HCT116 (cell line): ENCODE measurements at regions not wholly inside any gene's neighbourhood (a gene's known extent, or its start where the extent isn't known, plus 50 kb on each side); places are given as distances from the start of the nearest gene placed in this dataset.

Source experiments
- ATAC-seq: fragments of 200-7000 bp; cut with Tn5 transposase; 2 replicates; pipeline ENCODE4 v1.9.1; 2020; ENCODE audit warnings: mild to moderate bottlenecking, moderate library complexity
- BruUV-seq: library from RNA; stranded (reverse); fragments of 400-500 nt; replicated peaks from 2 replicates; lab custom pipeline; 2021; lab: Mats Ljungman, UMichigan
- CTCF ChIA-PET: fragments of 300-600 bp; sonication (Branson Sonifier 250); formaldehyde crosslinking; loops from one replicate; lab custom pipeline; 2021; ENCODE audit warnings: antibody characterized with exemption; lab: Charles Lee
- POLR2A ChIA-PET: fragments of 300-600, 350-600 bp; sonication (Branson Sonifier 250); formaldehyde crosslinking; loops from one replicate; lab custom pipeline; 2021; ENCODE audit warnings: antibody characterized with exemption; lab: Charles Lee
- RAD21 ChIA-PET, 2 experiments: fragments of 300-600 bp; sonication (Branson Sonifier 250); formaldehyde crosslinking; loops; one replicate each; lab custom pipeline; 2023; ENCODE audit warnings: low total read pairs in 2 of 2; ENCODE audit not compliant: uncharacterized antibody in 2 of 2, unreplicated experiment in 2 of 2, low non-redundant PET in 1 of 2; lab: Charles Lee
- DNase-seq: peaks from one replicate; pipeline ENCODE4 v3.0.0-alpha.2; 2010; ENCODE audit warnings: low read depth, low spot score
- H2AFZ ChIP-seq: fragments of 200-600 bp; shearing (Covaris generic), sonication (generic); 2 replicates; pipeline ENCODE4 v1.6.1; 2017; ENCODE audit warnings: low read depth, mixed run types, mixed read lengths, antibody characterized with exemption, low read length; ENCODE audit not compliant: poor library complexity, severe bottlenecking
- H3K27ac ChIP-seq: 2 replicates; pipeline ENCODE4 v1.5.1; 2012; ENCODE audit warnings: low read depth, low read length
- H3K27me3 ChIP-seq: fragments of 200-600 bp; sonication (generic); 2 replicates; pipeline ENCODE4 v1.6.1; 2016; ENCODE audit warnings: mixed run types, low read length, mixed read lengths; ENCODE audit not compliant: insufficient read depth
- H3K36me3 ChIP-seq, 2 experiments: fragments of 200-500 bp in 1 of 2; fragments of 200-600 bp in 1 of 2; sonication (Bioruptor generic) in 1 of 2; sonication (generic) in 1 of 2; 2 replicates each; pipeline versions ENCODE4 v1.5.1 to v1.6.1; 2014 to 2016; ENCODE audit warnings: low read length in 2 of 2, inconsistent platforms in 1 of 2, mixed read lengths in 1 of 2, mixed run types in 1 of 2; ENCODE audit not compliant: insufficient read depth in 2 of 2, control insufficient read depth in 1 of 2
- H3K4me1 ChIP-seq, 2 experiments: fragments of 200-600 bp in 1 of 2; sonication (generic) in 1 of 2; 2 replicates each; pipeline versions ENCODE4 v1.5.1 to v1.6.1; 2012 to 2017; ENCODE audit warnings: low read length in 2 of 2, inconsistent platforms in 1 of 2, mild to moderate bottlenecking in 1 of 2, mixed read lengths in 1 of 2, mixed run types in 1 of 2, moderate library complexity in 1 of 2; ENCODE audit not compliant: insufficient read depth in 2 of 2, control insufficient read depth in 1 of 2
- H3K4me2 ChIP-seq: fragments of 200-600 bp; sonication (generic); 2 replicates; pipeline ENCODE4 v1.6.1; 2017; ENCODE audit warnings: mixed run types, low read length, mixed read lengths
- H3K4me3 ChIP-seq, 2 experiments: fragments of 200-600 bp in 1 of 2; sonication (generic) in 1 of 2; replicated peaks in 1 of 2; 2 replicates each; pipeline ENCODE4 v1.5.1; 2011 to 2016; ENCODE audit warnings: low read length in 2 of 2, control low read depth in 1 of 2, low read depth in 1 of 2, mild to moderate bottlenecking in 1 of 2, mixed read lengths in 1 of 2, mixed run types in 1 of 2
- H3K79me2 ChIP-seq: fragments of 200-600 bp; sonication (generic); 2 replicates; pipeline ENCODE4 v1.6.1; 2017; ENCODE audit warnings: mild to moderate bottlenecking, mixed run types, low read length, moderate library complexity, mixed read lengths; ENCODE audit not compliant: insufficient read depth
- H3K9ac ChIP-seq: fragments of 200-600 bp; sonication (generic); 2 replicates; pipeline ENCODE4 v1.6.1; 2016; ENCODE audit warnings: low read length, mixed read lengths
- H3K9me2 ChIP-seq: fragments of 200-600 bp; sonication (generic), shearing (Covaris generic); 2 replicates; pipeline ENCODE4 v1.6.1; 2017; ENCODE audit warnings: mixed run types, mild to moderate bottlenecking, moderate library complexity; ENCODE audit not compliant: insufficient read depth
- H3K9me3 ChIP-seq, 2 experiments: fragments of 200-500 bp in 1 of 2; fragments of 200-600 bp in 1 of 2; sonication (Bioruptor generic) in 1 of 2; sonication (generic) in 1 of 2; 2 replicates each; pipeline ENCODE4 v1.6.1; 2014 to 2017; ENCODE audit warnings: low read length in 2 of 2, mixed read lengths in 2 of 2, inconsistent platforms in 1 of 2, low read depth in 1 of 2, mild to moderate bottlenecking in 1 of 2, mixed run types in 1 of 2, moderate library complexity in 1 of 2; ENCODE audit not compliant: control insufficient read depth in 1 of 2, insufficient read depth in 1 of 2
- H4K20me1 ChIP-seq: fragments of 200-600 bp; sonication (generic), shearing (Covaris generic); 2 replicates; pipeline ENCODE4 v1.6.1; 2017; ENCODE audit warnings: mixed run types, mild to moderate bottlenecking, moderate library complexity; ENCODE audit not compliant: insufficient read depth
- CBX3 ChIP-seq: IDR thresholded peaks from 2 replicates; pipeline ENCODE4 v1.6.1; 2012; ENCODE audit warnings: low read depth
- CEBPB ChIP-seq: IDR thresholded peaks from 2 replicates; pipeline ENCODE4 v1.6.1; 2012; ENCODE audit warnings: low read depth
- ELF1 ChIP-seq: IDR thresholded peaks from 2 replicates; pipeline ENCODE4 v1.6.1; 2012; ENCODE audit warnings: low read depth, borderline replicate concordance
- EZH2 ChIP-seq: fragments of 200-600 bp; sonication (generic); IDR thresholded peaks from 2 replicates; pipeline ENCODE4 v1.6.1; 2017; ENCODE audit warnings: antibody characterized with exemption, mixed run types
- FOSL1 ChIP-seq: IDR thresholded peaks from 2 replicates; pipeline ENCODE4 v1.6.1; 2012; ENCODE audit warnings: low read depth
- JUND ChIP-seq: IDR thresholded peaks from 2 replicates; pipeline ENCODE4 v1.6.1; 2012
- POLR2AphosphoS5 ChIP-seq: IDR thresholded peaks from 2 replicates; pipeline ENCODE4 v1.6.1; 2011; ENCODE audit warnings: mild to moderate bottlenecking, low read depth, low read length, moderate library complexity
- RAD21 ChIP-seq: IDR thresholded peaks from 2 replicates; pipeline ENCODE4 v1.6.1; 2012; ENCODE audit warnings: low read depth, mild to moderate bottlenecking
- SRF ChIP-seq: IDR thresholded peaks from 2 replicates; pipeline ENCODE4 v1.6.1; 2012; ENCODE audit warnings: low read depth
- TCF7L2 ChIP-seq: IDR thresholded peaks from 2 replicates; pipeline ENCODE4 v1.7.0; 2011; ENCODE audit warnings: borderline replicate concordance, inconsistent platforms; ENCODE audit not compliant: insufficient read depth, insufficient read length; ENCODE audit errors: extremely low read depth
- YY1 ChIP-seq: IDR thresholded peaks from 2 replicates; pipeline ENCODE4 v1.6.1; 2011; ENCODE audit warnings: low read length, low read depth, moderate library complexity, mild to moderate bottlenecking; ENCODE audit not compliant: insufficient replicate concordance; ENCODE audit errors: extremely low read depth
- ZFX ChIP-seq: fragments of 450-650 bp; IDR thresholded peaks from 2 replicates; pipeline ENCODE4 v1.6.1; 2017
- intact Hi-C: fragments of 100-400 bp; cut with micrococcal nuclease; formaldehyde crosslinking; loops from 2 replicates; pipeline ENCODE4 v1.10.0; 2022
- TF ChIP-seq, protein P1 (sequence below): IDR thresholded peaks from 2 replicates; pipeline ENCODE4 v1.6.1; 2012
- TF ChIP-seq, protein P2 (sequence below): IDR thresholded peaks from 2 replicates; pipeline ENCODE4 v1.6.1; 2012
- TF ChIP-seq, protein P3 (sequence below): IDR thresholded peaks from 2 replicates; pipeline ENCODE4 v1.6.1; 2012; ENCODE audit warnings: low read depth

DNA sequence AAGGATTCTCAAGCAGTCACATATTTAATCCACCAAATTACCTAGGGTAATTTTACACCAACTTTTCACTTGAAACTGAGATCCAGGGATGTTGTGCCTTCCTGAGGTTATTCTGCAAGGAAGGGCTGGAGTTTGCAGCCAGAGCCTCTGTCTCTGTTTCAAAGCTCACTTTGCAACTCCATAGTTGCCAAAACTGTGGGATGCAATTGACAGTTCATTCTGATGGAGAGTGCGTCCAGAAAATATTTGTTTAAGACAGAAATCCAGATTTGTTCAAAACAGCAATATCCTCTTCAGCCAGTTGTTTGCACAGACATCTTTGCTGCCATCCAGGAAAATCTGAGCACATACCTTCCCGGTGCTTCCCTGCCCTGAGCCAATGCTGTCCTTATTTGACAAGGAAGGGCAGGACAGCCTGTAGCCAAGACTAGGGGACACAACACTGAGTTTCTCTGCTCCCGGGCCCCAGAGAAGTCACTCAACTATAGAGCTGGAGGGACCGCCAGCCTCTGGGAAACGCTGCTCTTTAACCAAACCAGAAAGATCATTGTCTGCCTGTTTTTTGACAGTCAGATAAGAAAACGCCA lies 297.4 kb downstream of the HIVEP2 start (continued):
- TF ChIP-seq RAD21 = no peak
- TF ChIP-seq SRF = no peak

DNA sequence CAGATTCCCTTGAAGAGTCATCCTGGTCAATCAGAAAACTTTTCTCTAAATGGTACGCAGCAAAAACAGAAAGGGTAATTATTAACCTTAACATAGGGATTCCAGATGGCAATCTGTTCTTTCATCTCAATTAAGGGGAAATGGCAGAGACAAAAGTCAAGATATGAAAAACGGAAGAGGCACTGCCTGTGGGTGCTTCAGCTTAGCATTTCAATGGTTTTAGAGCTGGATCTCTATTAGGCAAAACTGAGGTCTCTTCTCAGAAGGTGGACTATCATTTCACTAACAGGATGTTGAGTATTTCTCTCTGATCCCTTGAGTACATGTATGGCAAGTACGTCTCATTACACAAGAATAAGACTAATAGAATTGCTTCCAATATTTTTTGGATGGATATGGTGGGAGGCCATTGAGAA lies 296.9 kb downstream of the HIVEP2 start:
- BruUV-seq = no TSS peak
- TF ChIP-seq CEBPB (no peak), SRF (no peak), EZH2 (no peak), TCF7L2 (no peak), FOSL1 (no peak), ZFX (no peak), ELF1 (no peak)
- TF ChIP-seq, protein P1, sequence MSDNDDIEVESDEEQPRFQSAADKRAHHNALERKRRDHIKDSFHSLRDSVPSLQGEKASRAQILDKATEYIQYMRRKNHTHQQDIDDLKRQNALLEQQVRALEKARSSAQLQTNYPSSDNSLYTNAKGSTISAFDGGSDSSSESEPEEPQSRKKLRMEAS = no peak
- ATAC-seq (no peak), DNase-seq (no peak)
- no peak overlapping the region for H3K9ac ChIP-seq
- ChIA-PET RAD21 (no interaction called here), CTCF (no interaction called here), POLR2A (no interaction called here)
- no peaks in the 10 kb centered on the region for H3K79me2 ChIP-seq
- no peaks in the 10 kb centered on the region for H3K27me3 ChIP-seq
- H3K36me3 ChIP-seq = no peaks in the 10 kb centered on the region
- no peaks in the 10 kb centered on the region for H3K9me2 ChIP-seq
- H3K4me3 ChIP-seq = no peak overlapping the region
- no peak overlapping the region for H3K27ac ChIP-seq
- no peaks in the 10 kb centered on the region for H3K9me3 ChIP-seq
- no peaks in the 10 kb centered on the region for H3K4me1 ChIP-seq
- no peak overlapping the region for H2AFZ ChIP-seq
- no peak overlapping the region for H3K4me2 ChIP-seq
- intact Hi-C loops = no loop called here
- H4K20me1 ChIP-seq = no peaks in the 10 kb centered on the region

DNA sequence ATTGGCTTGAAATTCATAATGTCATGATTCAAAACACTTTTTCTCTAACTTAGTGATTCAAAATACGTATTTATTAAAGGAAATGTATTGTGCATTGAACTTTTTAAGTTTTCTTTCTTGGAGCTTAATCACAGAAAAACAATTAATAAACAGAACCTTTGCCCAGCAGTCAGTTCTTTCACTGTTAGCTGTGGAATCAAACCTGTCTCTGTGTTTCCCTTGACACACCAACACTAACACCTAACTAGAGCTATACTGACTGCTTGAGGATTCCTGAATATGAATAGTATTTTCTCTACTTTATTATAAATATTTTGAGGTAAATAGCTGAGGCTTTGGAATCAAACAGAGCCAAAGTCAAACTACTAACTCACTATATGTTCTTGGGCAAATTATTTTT lies 296.4 kb downstream of the HIVEP2 start:
- Histone ChIP-seq H3K27ac (no peak overlapping the region), H3K4me2 (no peak overlapping the region), H3K9me3 (no peaks in the 10 kb centered on the region), H2AFZ (no peak overlapping the region), H3K4me1 (no peaks in the 10 kb centered on the region), H3K79me2 (no peaks in the 10 kb centered on the region), H3K9ac (no peak overlapping the region), H3K27me3 (no peaks in the 10 kb centered on the region), H3K36me3 (no peaks in the 10 kb centered on the region), H3K4me3 (no peak overlapping the region), H3K9me2 (no peaks in the 10 kb centered on the region), H4K20me1 (no peaks in the 10 kb centered on the region)
- intact Hi-C loops = no loop called here
- RAD21 ChIA-PET = no interaction called here
- DNase-seq (no peak), ATAC-seq (no peak)
- CTCF ChIA-PET = no interaction called here
- BruUV-seq = no TSS peak
- POLR2A ChIA-PET = no interaction called here
- TF ChIP-seq, protein P2, sequence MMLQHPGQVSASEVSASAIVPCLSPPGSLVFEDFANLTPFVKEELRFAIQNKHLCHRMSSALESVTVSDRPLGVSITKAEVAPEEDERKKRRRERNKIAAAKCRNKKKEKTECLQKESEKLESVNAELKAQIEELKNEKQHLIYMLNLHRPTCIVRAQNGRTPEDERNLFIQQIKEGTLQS = no peak
- no peak for TF ChIP-seq POLR2AphosphoS5
- TF ChIP-seq JUND = no peak
- no peak for TF ChIP-seq RAD21
- TF ChIP-seq, protein P3, sequence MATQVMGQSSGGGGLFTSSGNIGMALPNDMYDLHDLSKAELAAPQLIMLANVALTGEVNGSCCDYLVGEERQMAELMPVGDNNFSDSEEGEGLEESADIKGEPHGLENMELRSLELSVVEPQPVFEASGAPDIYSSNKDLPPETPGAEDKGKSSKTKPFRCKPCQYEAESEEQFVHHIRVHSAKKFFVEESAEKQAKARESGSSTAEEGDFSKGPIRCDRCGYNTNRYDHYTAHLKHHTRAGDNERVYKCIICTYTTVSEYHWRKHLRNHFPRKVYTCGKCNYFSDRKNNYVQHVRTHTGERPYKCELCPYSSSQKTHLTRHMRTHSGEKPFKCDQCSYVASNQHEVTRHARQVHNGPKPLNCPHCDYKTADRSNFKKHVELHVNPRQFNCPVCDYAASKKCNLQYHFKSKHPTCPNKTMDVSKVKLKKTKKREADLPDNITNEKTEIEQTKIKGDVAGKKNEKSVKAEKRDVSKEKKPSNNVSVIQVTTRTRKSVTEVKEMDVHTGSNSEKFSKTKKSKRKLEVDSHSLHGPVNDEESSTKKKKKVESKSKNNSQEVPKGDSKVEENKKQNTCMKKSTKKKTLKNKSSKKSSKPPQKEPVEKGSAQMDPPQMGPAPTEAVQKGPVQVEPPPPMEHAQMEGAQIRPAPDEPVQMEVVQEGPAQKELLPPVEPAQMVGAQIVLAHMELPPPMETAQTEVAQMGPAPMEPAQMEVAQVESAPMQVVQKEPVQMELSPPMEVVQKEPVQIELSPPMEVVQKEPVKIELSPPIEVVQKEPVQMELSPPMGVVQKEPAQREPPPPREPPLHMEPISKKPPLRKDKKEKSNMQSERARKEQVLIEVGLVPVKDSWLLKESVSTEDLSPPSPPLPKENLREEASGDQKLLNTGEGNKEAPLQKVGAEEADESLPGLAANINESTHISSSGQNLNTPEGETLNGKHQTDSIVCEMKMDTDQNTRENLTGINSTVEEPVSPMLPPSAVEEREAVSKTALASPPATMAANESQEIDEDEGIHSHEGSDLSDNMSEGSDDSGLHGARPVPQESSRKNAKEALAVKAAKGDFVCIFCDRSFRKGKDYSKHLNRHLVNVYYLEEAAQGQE = no peak
- no peak for TF ChIP-seq YY1
- no peak for TF ChIP-seq CBX3
- no peak for TF ChIP-seq EZH2
